ENCODE measurements at regions not wholly inside any gene's neighbourhood (a gene's known extent, or its start where the extent isn't known, plus 50 kb on each side); places are given as distances from the start of the nearest gene placed in this dataset.

GRCh38 chr11:22974251-22974650 lies 114.0 kb upstream of the CCDC179 start:
- no peak for DNase-seq (ENCODE audit: low spot score)
- intact Hi-C loops (cut with micrococcal nuclease; ENCODE audit: unreplicated experiment) = loop anchor here (5.0 kb wide), 1 partner anchor 868 kb away; no protein-coding TSS in a partner anchor
- CTCF ChIA-PET = no interaction called here
- no peak for TF ChIP-seq EZH2 (IDR thresholded peaks at IDR 0.05; ENCODE audit: borderline replicate concordance, low read depth, low read length, poor library complexity, severe bottlenecking)
- TF ChIP-seq, protein P1, sequence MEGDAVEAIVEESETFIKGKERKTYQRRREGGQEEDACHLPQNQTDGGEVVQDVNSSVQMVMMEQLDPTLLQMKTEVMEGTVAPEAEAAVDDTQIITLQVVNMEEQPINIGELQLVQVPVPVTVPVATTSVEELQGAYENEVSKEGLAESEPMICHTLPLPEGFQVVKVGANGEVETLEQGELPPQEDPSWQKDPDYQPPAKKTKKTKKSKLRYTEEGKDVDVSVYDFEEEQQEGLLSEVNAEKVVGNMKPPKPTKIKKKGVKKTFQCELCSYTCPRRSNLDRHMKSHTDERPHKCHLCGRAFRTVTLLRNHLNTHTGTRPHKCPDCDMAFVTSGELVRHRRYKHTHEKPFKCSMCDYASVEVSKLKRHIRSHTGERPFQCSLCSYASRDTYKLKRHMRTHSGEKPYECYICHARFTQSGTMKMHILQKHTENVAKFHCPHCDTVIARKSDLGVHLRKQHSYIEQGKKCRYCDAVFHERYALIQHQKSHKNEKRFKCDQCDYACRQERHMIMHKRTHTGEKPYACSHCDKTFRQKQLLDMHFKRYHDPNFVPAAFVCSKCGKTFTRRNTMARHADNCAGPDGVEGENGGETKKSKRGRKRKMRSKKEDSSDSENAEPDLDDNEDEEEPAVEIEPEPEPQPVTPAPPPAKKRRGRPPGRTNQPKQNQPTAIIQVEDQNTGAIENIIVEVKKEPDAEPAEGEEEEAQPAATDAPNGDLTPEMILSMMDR (conservative IDR thresholded peaks at IDR 0.05; ENCODE audit: low read depth, low read length) = no peak
- H3K27me3 ChIP-seq (replicated peaks; ENCODE audit: insufficient read depth, low read depth, low read length, poor library complexity) = no peaks in the 10 kb centered on the region
- H3K4me3 ChIP-seq (ENCODE audit: low read depth, low read length, poor library complexity, severe bottlenecking) = no peak overlapping the region
- H3K4me1 ChIP-seq (ENCODE audit: insufficient read depth, low read length, poor library complexity, severe bottlenecking) = no peaks in the 10 kb centered on the region
- POLR2A ChIA-PET (ENCODE audit: low non-redundant PET) = no interaction called here
- no peaks in the 10 kb centered on the region for H3K36me3 ChIP-seq (ENCODE audit: insufficient read depth, low read length, poor library complexity, severe bottlenecking)
- BruUV-seq (replicated peaks) = no TSS peak
- H3K27ac ChIP-seq (ENCODE audit: low read depth, low read length, poor library complexity, severe bottlenecking) = no peak overlapping the region
- no peaks in the 10 kb centered on the region for H3K9me3 ChIP-seq (ENCODE audit: low read depth, low read length, poor library complexity, severe bottlenecking)

- no peak for DNase-seq (ENCODE audit: low spot score)
- BruUV-seq (replicated peaks) = no TSS peak
- Histone ChIP-seq H3K4me1 (ENCODE audit: insufficient read depth, low read length, poor library complexity, severe bottlenecking) (no peaks in the 10 kb centered on the region), H3K9me3 (ENCODE audit: low read depth, low read length, poor library complexity, severe bottlenecking) (no peaks in the 10 kb centered on the region), H3K27me3 (replicated peaks; ENCODE audit: insufficient read depth, low read depth, low read length, poor library complexity) (no peaks in the 10 kb centered on the region), H3K4me3 (ENCODE audit: low read depth, low read length, poor library complexity, severe bottlenecking) (no peak overlapping the region), H3K27ac (ENCODE audit: low read depth, low read length, poor library complexity, severe bottlenecking) (no peak overlapping the region), H3K36me3 (ENCODE audit: insufficient read depth, low read length, poor library complexity, severe bottlenecking) (no peaks in the 10 kb centered on the region)
- no peak for TF ChIP-seq EZH2 (IDR thresholded peaks at IDR 0.05; ENCODE audit: borderline replicate concordance, low read depth, low read length, poor library complexity, severe bottlenecking)
- TF ChIP-seq, protein P1 (conservative IDR thresholded peaks at IDR 0.05; ENCODE audit: low read depth, low read length) = no peak
- POLR2A ChIA-PET (ENCODE audit: low non-redundant PET) = no interaction called here
- intact Hi-C loops (cut with micrococcal nuclease; ENCODE audit: unreplicated experiment) = no loop called here
- CTCF ChIA-PET = no interaction called here
Measured at GRCh38 chr11:22976146-22976545, 115.9 kb upstream of the CCDC179 start.

- BruUV-seq (replicated peaks) = no TSS peak
- H3K27me3 ChIP-seq (replicated peaks; ENCODE audit: insufficient read depth, low read depth, low read length, poor library complexity) = no peaks in the 10 kb centered on the region
- ChIA-PET POLR2A (ENCODE audit: low non-redundant PET) (no interaction called here), CTCF (no interaction called here)
- TF ChIP-seq, protein P1 (conservative IDR thresholded peaks at IDR 0.05; ENCODE audit: low read depth, low read length) = no peak
- TF ChIP-seq EZH2 (IDR thresholded peaks at IDR 0.05; ENCODE audit: borderline replicate concordance, low read depth, low read length, poor library complexity, severe bottlenecking) = no peak
- no peak overlapping the region for H3K4me3 ChIP-seq (ENCODE audit: low read depth, low read length, poor library complexity, severe bottlenecking)
- DNase-seq (ENCODE audit: low spot score) = no peak
- no peaks in the 10 kb centered on the region for H3K9me3 ChIP-seq (ENCODE audit: low read depth, low read length, poor library complexity, severe bottlenecking)
- no peaks in the 10 kb centered on the region for H3K4me1 ChIP-seq (ENCODE audit: insufficient read depth, low read length, poor library complexity, severe bottlenecking)
- H3K27ac ChIP-seq (ENCODE audit: low read depth, low read length, poor library complexity, severe bottlenecking) = no peak overlapping the region
- intact Hi-C loops (cut with micrococcal nuclease; ENCODE audit: unreplicated experiment) = no loop called here
- no peaks in the 10 kb centered on the region for H3K36me3 ChIP-seq (ENCODE audit: insufficient read depth, low read length, poor library complexity, severe bottlenecking)
Measured at GRCh38 chr11:22982903-22983302, 122.6 kb upstream of the CCDC179 start.
